ENCODE measurements at regions not wholly inside any gene's neighbourhood (a gene's known extent, or its start where the extent isn't known, plus 50 kb on each side); places are given as distances from the start of the nearest gene placed in this dataset.

DNA sequence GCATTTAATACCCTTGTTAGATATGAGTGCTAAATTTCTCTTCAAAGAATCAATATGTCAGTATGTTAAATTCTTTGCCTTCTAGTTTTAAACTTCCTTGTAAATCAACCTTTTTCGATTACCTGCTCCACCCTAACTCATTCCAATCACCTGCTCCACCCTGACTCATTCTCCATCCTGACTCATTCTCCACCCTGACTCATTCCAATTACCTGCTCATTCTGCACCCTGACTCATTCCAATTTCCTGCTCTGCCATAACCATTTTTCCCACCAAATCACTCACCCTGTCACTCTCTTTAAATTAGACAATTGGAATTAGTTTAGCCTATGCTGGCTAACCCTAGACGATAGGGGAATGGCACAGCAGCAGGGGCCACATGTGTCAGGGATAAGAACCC, 519.5 kb upstream of the LRRC4C start:
- no peak overlapping the region for H3K27ac ChIP-seq (ENCODE audit: insufficient read depth, low read length)
- TF ChIP-seq EZH2 (IDR thresholded peaks at IDR 0.05; ENCODE audit: low read length, missing control alignments) = no peak
- TF ChIP-seq, protein P1, sequence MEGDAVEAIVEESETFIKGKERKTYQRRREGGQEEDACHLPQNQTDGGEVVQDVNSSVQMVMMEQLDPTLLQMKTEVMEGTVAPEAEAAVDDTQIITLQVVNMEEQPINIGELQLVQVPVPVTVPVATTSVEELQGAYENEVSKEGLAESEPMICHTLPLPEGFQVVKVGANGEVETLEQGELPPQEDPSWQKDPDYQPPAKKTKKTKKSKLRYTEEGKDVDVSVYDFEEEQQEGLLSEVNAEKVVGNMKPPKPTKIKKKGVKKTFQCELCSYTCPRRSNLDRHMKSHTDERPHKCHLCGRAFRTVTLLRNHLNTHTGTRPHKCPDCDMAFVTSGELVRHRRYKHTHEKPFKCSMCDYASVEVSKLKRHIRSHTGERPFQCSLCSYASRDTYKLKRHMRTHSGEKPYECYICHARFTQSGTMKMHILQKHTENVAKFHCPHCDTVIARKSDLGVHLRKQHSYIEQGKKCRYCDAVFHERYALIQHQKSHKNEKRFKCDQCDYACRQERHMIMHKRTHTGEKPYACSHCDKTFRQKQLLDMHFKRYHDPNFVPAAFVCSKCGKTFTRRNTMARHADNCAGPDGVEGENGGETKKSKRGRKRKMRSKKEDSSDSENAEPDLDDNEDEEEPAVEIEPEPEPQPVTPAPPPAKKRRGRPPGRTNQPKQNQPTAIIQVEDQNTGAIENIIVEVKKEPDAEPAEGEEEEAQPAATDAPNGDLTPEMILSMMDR (conservative IDR thresholded peaks at IDR 0.05 in 1 of 2, IDR thresholded peaks at IDR 0.05 in 1 of 2; ENCODE audit: low read depth in 1 of 2, low read length in 2 of 2) = no peak

DNA sequence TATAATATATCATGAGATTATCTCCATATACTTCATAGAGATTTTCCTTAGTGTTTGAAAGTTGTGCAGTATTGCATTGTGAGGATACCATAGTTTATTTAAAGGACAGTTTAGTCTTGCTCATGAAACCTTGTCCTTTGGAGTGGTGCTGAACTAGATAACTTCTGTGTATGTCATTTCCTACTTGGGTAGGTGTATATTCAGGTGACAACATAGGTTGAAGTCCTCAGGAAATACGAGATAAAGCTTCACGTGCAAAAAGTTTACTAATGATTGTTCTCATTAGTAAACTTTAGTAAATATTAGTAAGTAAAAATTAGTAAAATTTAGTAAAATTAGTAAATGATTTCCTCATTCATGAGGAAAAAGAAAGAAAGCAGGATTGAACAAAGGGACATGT, 521.3 kb upstream of the LRRC4C start:
- H3K9ac ChIP-seq (ENCODE audit: insufficient read depth, low read length) = no peak overlapping the region
- H3K27ac ChIP-seq (ENCODE audit: insufficient read depth, low read length) = no peak overlapping the region
- H3K4me2 ChIP-seq (ENCODE audit: extremely low read depth, insufficient read depth, low read length) = no peak overlapping the region
- H3K9me3 ChIP-seq (ENCODE audit: control insufficient read depth, insufficient read depth, low read depth, low read length) = no peaks in the 10 kb centered on the region
- H3K36me3 ChIP-seq (ENCODE audit: control insufficient read depth, insufficient read depth, low read length) = no peaks in the 10 kb centered on the region
- H2AFZ ChIP-seq (ENCODE audit: low read length) = no peak overlapping the region
- no peaks in the 10 kb centered on the region for H3K4me1 ChIP-seq (ENCODE audit: control insufficient read depth, extremely low read depth, insufficient read depth, low read length)
- no peaks in the 10 kb centered on the region for H3K79me2 ChIP-seq (ENCODE audit: control insufficient read depth, insufficient read depth, low read length)
- no peak overlapping the region for H3K4me3 ChIP-seq (replicated peaks in 1 of 4; ENCODE audit: control extremely low read depth in 1 of 4, insufficient read depth in 1 of 4, low read depth in 3 of 4, low read length in 4 of 4)
- TF ChIP-seq, protein P1 (conservative IDR thresholded peaks at IDR 0.05 in 1 of 2, IDR thresholded peaks at IDR 0.05 in 1 of 2; ENCODE audit: low read depth in 1 of 2, low read length in 2 of 2) = no peak
- TF ChIP-seq EZH2 (IDR thresholded peaks at IDR 0.05; ENCODE audit: low read length, missing control alignments) = no peak
- H3K27me3 ChIP-seq (ENCODE audit: control insufficient read depth, insufficient read depth, low read length) = no peaks in the 10 kb centered on the region
- H4K20me1 ChIP-seq (ENCODE audit: control insufficient read depth, extremely low read depth, insufficient read depth, low read length) = no peaks in the 10 kb centered on the region
- DNase-seq (ENCODE audit: low read depth in 2 of 2) = no peak

More for the DNA sequence above, 519.5 kb upstream of the LRRC4C start:
- Histone ChIP-seq H4K20me1 (ENCODE audit: control insufficient read depth, extremely low read depth, insufficient read depth, low read length) (no peaks in the 10 kb centered on the region), H3K4me2 (ENCODE audit: extremely low read depth, insufficient read depth, low read length) (no peak overlapping the region), H3K4me3 (replicated peaks in 1 of 4; ENCODE audit: control extremely low read depth in 1 of 4, insufficient read depth in 1 of 4, low read depth in 3 of 4, low read length in 4 of 4) (no peak overlapping the region), H3K79me2 (ENCODE audit: control insufficient read depth, insufficient read depth, low read length) (no peaks in the 10 kb centered on the region), H3K27me3 (ENCODE audit: control insufficient read depth, insufficient read depth, low read length) (no peaks in the 10 kb centered on the region), H3K4me1 (ENCODE audit: control insufficient read depth, extremely low read depth, insufficient read depth, low read length) (no peaks in the 10 kb centered on the region), H3K9ac (ENCODE audit: insufficient read depth, low read length) (no peak overlapping the region), H3K9me3 (ENCODE audit: control insufficient read depth, insufficient read depth, low read depth, low read length) (no peaks in the 10 kb centered on the region), H3K36me3 (ENCODE audit: control insufficient read depth, insufficient read depth, low read length) (no peaks in the 10 kb centered on the region), H2AFZ (ENCODE audit: low read length) (no peak overlapping the region)
- DNase-seq (ENCODE audit: low read depth in 2 of 2) = peak in 1 of 2 donors; percentile 29

DNA sequence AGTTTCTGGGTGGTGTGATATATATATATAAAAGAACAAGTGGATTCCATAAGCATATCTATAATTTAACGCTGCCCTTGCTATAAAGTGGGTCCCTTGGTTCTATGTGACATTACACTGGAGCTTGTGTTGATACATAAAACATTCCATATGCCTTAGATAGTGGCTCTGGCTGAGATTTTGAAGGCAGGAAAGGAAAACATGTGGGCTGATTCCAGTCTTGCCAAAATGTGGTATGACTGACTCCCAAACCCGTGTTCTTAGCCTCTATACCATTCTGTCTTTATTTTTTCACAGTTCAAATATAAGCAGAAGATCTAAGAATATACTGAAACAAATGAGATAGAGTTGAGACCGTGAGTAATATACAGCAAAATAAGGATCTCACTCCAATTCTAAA, 522.8 kb upstream of the LRRC4C start:
- TF ChIP-seq, protein P1 (conservative IDR thresholded peaks at IDR 0.05 in 1 of 2, IDR thresholded peaks at IDR 0.05 in 1 of 2; ENCODE audit: low read depth in 1 of 2, low read length in 2 of 2) = no peak
- no peak for TF ChIP-seq EZH2 (IDR thresholded peaks at IDR 0.05; ENCODE audit: low read length, missing control alignments)
- no peaks in the 10 kb centered on the region for H3K9me3 ChIP-seq (ENCODE audit: control insufficient read depth, insufficient read depth, low read depth, low read length)
- no peak overlapping the region for H2AFZ ChIP-seq (ENCODE audit: low read length)
- no peaks in the 10 kb centered on the region for H3K4me1 ChIP-seq (ENCODE audit: control insufficient read depth, extremely low read depth, insufficient read depth, low read length)
- H4K20me1 ChIP-seq (ENCODE audit: control insufficient read depth, extremely low read depth, insufficient read depth, low read length) = no peaks in the 10 kb centered on the region
- DNase-seq (ENCODE audit: low read depth in 2 of 2) = no peak
- H3K79me2 ChIP-seq (ENCODE audit: control insufficient read depth, insufficient read depth, low read length) = no peaks in the 10 kb centered on the region
- H3K36me3 ChIP-seq (ENCODE audit: control insufficient read depth, insufficient read depth, low read length) = no peaks in the 10 kb centered on the region
- no peaks in the 10 kb centered on the region for H3K27me3 ChIP-seq (ENCODE audit: control insufficient read depth, insufficient read depth, low read length)
- H3K4me2 ChIP-seq (ENCODE audit: extremely low read depth, insufficient read depth, low read length) = no peak overlapping the region
- no peak overlapping the region for H3K4me3 ChIP-seq (replicated peaks in 1 of 4; ENCODE audit: control extremely low read depth in 1 of 4, insufficient read depth in 1 of 4, low read depth in 3 of 4, low read length in 4 of 4)
- no peak overlapping the region for H3K27ac ChIP-seq (ENCODE audit: insufficient read depth, low read length)
- no peak overlapping the region for H3K9ac ChIP-seq (ENCODE audit: insufficient read depth, low read length)
